ENCODE measurements at regions not wholly inside any gene's neighbourhood (a gene's known extent, or its start where the extent isn't known, plus 50 kb on each side); places are given as distances from the start of the nearest gene placed in this dataset.

DNA sequence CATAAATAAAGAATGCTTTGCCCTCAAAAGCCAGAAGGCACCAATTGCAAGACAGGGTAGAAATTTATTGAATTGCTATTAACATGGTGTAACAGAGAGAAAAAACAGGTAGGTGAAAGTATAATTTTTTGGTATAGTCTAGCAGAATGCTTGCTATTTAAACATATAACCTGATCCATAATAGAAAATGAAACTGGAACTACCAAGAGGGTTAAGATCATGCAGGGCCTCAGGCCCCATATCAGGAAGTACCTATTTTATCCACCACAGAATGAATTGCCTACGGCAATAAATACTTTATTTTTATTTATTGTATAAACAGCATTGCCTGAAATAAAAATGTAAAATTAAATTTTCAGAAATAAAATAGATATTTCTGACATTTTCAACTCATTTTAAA lies 159.5 kb downstream of the PRR20E start:
- TF ChIP-seq YY1 (IDR thresholded peaks at IDR 0.05; ENCODE audit: low read depth): no peak
- no peak for TF ChIP-seq EGR1 (IDR thresholded peaks at IDR 0.05)
- no peak for TF ChIP-seq RAD21 (IDR thresholded peaks at IDR 0.05; ENCODE audit: low read depth)
- TF ChIP-seq FOXM1 (IDR thresholded peaks at IDR 0.05; ENCODE audit: borderline replicate concordance, low read depth): no peak
- TF ChIP-seq, protein P1, sequence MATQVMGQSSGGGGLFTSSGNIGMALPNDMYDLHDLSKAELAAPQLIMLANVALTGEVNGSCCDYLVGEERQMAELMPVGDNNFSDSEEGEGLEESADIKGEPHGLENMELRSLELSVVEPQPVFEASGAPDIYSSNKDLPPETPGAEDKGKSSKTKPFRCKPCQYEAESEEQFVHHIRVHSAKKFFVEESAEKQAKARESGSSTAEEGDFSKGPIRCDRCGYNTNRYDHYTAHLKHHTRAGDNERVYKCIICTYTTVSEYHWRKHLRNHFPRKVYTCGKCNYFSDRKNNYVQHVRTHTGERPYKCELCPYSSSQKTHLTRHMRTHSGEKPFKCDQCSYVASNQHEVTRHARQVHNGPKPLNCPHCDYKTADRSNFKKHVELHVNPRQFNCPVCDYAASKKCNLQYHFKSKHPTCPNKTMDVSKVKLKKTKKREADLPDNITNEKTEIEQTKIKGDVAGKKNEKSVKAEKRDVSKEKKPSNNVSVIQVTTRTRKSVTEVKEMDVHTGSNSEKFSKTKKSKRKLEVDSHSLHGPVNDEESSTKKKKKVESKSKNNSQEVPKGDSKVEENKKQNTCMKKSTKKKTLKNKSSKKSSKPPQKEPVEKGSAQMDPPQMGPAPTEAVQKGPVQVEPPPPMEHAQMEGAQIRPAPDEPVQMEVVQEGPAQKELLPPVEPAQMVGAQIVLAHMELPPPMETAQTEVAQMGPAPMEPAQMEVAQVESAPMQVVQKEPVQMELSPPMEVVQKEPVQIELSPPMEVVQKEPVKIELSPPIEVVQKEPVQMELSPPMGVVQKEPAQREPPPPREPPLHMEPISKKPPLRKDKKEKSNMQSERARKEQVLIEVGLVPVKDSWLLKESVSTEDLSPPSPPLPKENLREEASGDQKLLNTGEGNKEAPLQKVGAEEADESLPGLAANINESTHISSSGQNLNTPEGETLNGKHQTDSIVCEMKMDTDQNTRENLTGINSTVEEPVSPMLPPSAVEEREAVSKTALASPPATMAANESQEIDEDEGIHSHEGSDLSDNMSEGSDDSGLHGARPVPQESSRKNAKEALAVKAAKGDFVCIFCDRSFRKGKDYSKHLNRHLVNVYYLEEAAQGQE (IDR thresholded peaks at IDR 0.05; ENCODE audit: low read depth): no peak
- no peak for TF ChIP-seq CEBPB (IDR thresholded peaks at IDR 0.05)
- no peak for TF ChIP-seq TAF1 (IDR thresholded peaks at IDR 0.05; ENCODE audit: low read depth)
- TF ChIP-seq CREB1 (IDR thresholded peaks at IDR 0.05; ENCODE audit: low read depth): no peak
- TF ChIP-seq, protein P2, sequence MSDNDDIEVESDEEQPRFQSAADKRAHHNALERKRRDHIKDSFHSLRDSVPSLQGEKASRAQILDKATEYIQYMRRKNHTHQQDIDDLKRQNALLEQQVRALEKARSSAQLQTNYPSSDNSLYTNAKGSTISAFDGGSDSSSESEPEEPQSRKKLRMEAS (IDR thresholded peaks at IDR 0.05): no peak
- TF ChIP-seq TEAD4 (IDR thresholded peaks at IDR 0.05): no peak
- TF ChIP-seq EP300 (IDR thresholded peaks at IDR 0.05; ENCODE audit: borderline replicate concordance): no peak
- TF ChIP-seq, protein P3, sequence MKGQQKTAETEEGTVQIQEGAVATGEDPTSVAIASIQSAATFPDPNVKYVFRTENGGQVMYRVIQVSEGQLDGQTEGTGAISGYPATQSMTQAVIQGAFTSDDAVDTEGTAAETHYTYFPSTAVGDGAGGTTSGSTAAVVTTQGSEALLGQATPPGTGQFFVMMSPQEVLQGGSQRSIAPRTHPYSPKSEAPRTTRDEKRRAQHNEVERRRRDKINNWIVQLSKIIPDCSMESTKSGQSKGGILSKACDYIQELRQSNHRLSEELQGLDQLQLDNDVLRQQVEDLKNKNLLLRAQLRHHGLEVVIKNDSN (IDR thresholded peaks at IDR 0.05): no peak
- no peak for TF ChIP-seq TCF12 (IDR thresholded peaks at IDR 0.05; ENCODE audit: low read depth)
- TF ChIP-seq ZBTB7A (IDR thresholded peaks at IDR 0.05; ENCODE audit: low read depth): no peak

DNA sequence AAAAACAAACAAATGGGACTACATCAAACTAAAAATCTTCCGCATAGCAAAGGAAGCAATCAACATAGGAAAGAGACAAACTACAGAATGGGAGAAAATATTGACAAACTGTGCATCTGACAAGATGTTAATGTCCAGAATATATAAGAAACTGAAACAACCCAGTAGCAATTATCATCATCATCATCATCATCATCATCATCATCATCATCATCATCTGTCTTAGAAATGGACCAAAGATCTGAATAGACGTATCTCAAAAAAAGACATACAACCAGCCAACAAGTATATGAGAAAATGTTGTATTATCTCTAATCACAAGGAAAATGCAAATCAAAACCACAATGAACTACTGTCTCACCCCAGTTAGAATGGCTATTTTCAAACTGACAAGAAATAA lies 173.9 kb downstream of the PRR20E start:
- TF ChIP-seq RAD21 (IDR thresholded peaks at IDR 0.05; ENCODE audit: low read depth) (no peak), FOXM1 (IDR thresholded peaks at IDR 0.05; ENCODE audit: borderline replicate concordance, low read depth) (no peak), TCF12 (IDR thresholded peaks at IDR 0.05; ENCODE audit: low read depth) (no peak), CREB1 (IDR thresholded peaks at IDR 0.05; ENCODE audit: low read depth) (no peak), TAF1 (IDR thresholded peaks at IDR 0.05; ENCODE audit: low read depth) (no peak), YY1 (IDR thresholded peaks at IDR 0.05; ENCODE audit: low read depth) (no peak), EP300 (IDR thresholded peaks at IDR 0.05; ENCODE audit: borderline replicate concordance) (no peak), ZBTB7A (IDR thresholded peaks at IDR 0.05; ENCODE audit: low read depth) (no peak), CEBPB (IDR thresholded peaks at IDR 0.05) (no peak), NFIC (IDR thresholded peaks at IDR 0.05) (no peak), TEAD4 (IDR thresholded peaks at IDR 0.05) (no peak)
- TF ChIP-seq, protein P3 (IDR thresholded peaks at IDR 0.05): no peak
- TF ChIP-seq, protein P1 (IDR thresholded peaks at IDR 0.05; ENCODE audit: low read depth): no peak
- TF ChIP-seq, protein P2 (IDR thresholded peaks at IDR 0.05): no peak

DNA sequence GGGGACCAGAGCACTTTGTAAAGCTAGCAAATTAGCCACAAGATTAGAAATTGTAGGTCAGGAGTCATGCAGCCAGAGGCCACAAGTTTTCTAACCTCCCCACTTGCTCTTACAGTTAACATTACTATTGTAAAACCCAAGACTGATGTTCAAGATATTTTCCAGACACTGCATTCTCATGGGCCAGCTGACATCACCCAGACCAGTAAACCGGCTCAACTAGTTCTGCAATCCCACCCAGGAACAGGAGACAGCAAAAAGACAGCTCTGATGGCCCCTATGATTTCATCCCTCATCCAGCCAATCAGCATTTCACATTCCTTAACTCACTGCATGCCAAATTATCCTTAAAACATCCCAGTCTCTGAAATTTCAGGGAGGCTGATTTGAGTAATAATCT lies 178.5 kb downstream of the PRR20E start:
- TF ChIP-seq, protein P1 (IDR thresholded peaks at IDR 0.05; ENCODE audit: low read depth): no peak
- TF ChIP-seq FOXM1 (IDR thresholded peaks at IDR 0.05; ENCODE audit: borderline replicate concordance, low read depth): no peak
- TF ChIP-seq CREB1 (IDR thresholded peaks at IDR 0.05; ENCODE audit: low read depth): no peak
- TF ChIP-seq, protein P3 (IDR thresholded peaks at IDR 0.05): no peak
- TF ChIP-seq, protein P2 (IDR thresholded peaks at IDR 0.05): no peak
- TF ChIP-seq ZBTB7A (IDR thresholded peaks at IDR 0.05; ENCODE audit: low read depth): no peak
- TF ChIP-seq TAF1 (IDR thresholded peaks at IDR 0.05; ENCODE audit: low read depth): no peak
- no peak for TF ChIP-seq NFIC (IDR thresholded peaks at IDR 0.05)
- no peak for TF ChIP-seq TEAD4 (IDR thresholded peaks at IDR 0.05)
- no peak for TF ChIP-seq RAD21 (IDR thresholded peaks at IDR 0.05; ENCODE audit: low read depth)
- no peak for TF ChIP-seq CEBPB (IDR thresholded peaks at IDR 0.05)
- no peak for TF ChIP-seq YY1 (IDR thresholded peaks at IDR 0.05; ENCODE audit: low read depth)
- no peak for TF ChIP-seq EP300 (IDR thresholded peaks at IDR 0.05; ENCODE audit: borderline replicate concordance)
- TF ChIP-seq EGR1 (IDR thresholded peaks at IDR 0.05): no peak
- TF ChIP-seq TCF12 (IDR thresholded peaks at IDR 0.05; ENCODE audit: low read depth): no peak
